OCI-LY1 (cell line): ENCODE measurements at regions not wholly inside any gene's neighbourhood (a gene's known extent, or its start where the extent isn't known, plus 50 kb on each side); places are given as distances from the start of the nearest gene placed in this dataset.

Source experiments
- H2AFZ ChIP-seq: fragments of 200-600 bp; sonication (generic), shearing (Covaris generic); 2 replicates; pipeline ENCODE4 v1.6.0; 2014; ENCODE audit warnings: antibody characterized with exemption, mild to moderate bottlenecking, low read length
- H3F3A ChIP-seq: fragments of 200-600 bp; sonication (generic), shearing (Covaris generic); 2 replicates; pipeline ENCODE4 v1.6.0; 2014; ENCODE audit warnings: mild to moderate bottlenecking, antibody characterized with exemption, low read length, moderate library complexity; ENCODE audit not compliant: insufficient read depth
- H3K27ac ChIP-seq: fragments of 200-600 bp; sonication (generic); 2 replicates; pipeline ENCODE4 v1.5.1; 2014; ENCODE audit warnings: low read length, mixed run types, mild to moderate bottlenecking, low read depth; ENCODE audit not compliant: poor library complexity, severe bottlenecking
- H3K27me3 ChIP-seq: fragments of 200-600 bp; sonication (generic); 2 replicates; pipeline ENCODE4 v1.6.0; 2014; ENCODE audit warnings: antibody characterized with exemption, mild to moderate bottlenecking, low read length, moderate library complexity; ENCODE audit not compliant: insufficient read depth
- H3K36me3 ChIP-seq: fragments of 200-600 bp; sonication (generic); 2 replicates; pipeline ENCODE4 v1.6.1; 2014; ENCODE audit warnings: mild to moderate bottlenecking, antibody characterized with exemption, low read length, moderate library complexity, mixed read lengths; ENCODE audit not compliant: insufficient read depth
- H3K4me1 ChIP-seq: fragments of 200-600 bp; sonication (generic); 2 replicates; pipeline ENCODE4 v1.5.1; 2014; ENCODE audit warnings: mild to moderate bottlenecking, low read length, moderate library complexity; ENCODE audit not compliant: insufficient read depth, severe bottlenecking
- H3K4me2 ChIP-seq: fragments of 200-600 bp; sonication (generic), shearing (Covaris generic); 2 replicates; pipeline ENCODE4 v1.6.1; 2014; ENCODE audit warnings: low read length
- H3K4me3 ChIP-seq: fragments of 200-600 bp; sonication (generic); 2 replicates; pipeline ENCODE4 v1.5.1; 2014; ENCODE audit warnings: low read length, low read depth, mild to moderate bottlenecking, mixed read lengths; ENCODE audit not compliant: poor library complexity, severe bottlenecking
- H3K79me2 ChIP-seq: fragments of 200-600 bp; shearing (Covaris generic); 2 replicates; pipeline ENCODE4 v1.6.1; 2016; ENCODE audit warnings: mixed run types, low read length, mixed read lengths; ENCODE audit not compliant: insufficient read depth
- H3K9ac ChIP-seq: fragments of 200-600 bp; sonication (generic), shearing (Covaris generic); 2 replicates; pipeline ENCODE4 v1.6.1; 2014; ENCODE audit warnings: mild to moderate bottlenecking, low read length, mixed read lengths
- H3K9me2 ChIP-seq: fragments of 200-600 bp; sonication (generic), shearing (Covaris generic); 2 replicates; pipeline ENCODE4 v1.6.1; 2014; ENCODE audit warnings: low read depth, mild to moderate bottlenecking, low read length, mixed read lengths
- H3K9me3 ChIP-seq: fragments of 200-600 bp; shearing (Covaris generic); 2 replicates; pipeline ENCODE4 v1.6.1; 2014; ENCODE audit warnings: low read length, mixed read lengths
- H4K20me1 ChIP-seq: fragments of 200-600 bp; sonication (generic), shearing (Covaris generic); 2 replicates; pipeline ENCODE4 v1.6.0; 2016; ENCODE audit warnings: mild to moderate bottlenecking, low read length; ENCODE audit not compliant: insufficient read depth
- EZH2 ChIP-seq: fragments of 200-600 bp; sonication (generic), shearing (Covaris generic); IDR thresholded peaks from 2 replicates; pipeline ENCODE4 v1.8.0; 2017; ENCODE audit warnings: borderline replicate concordance, mixed run types, mild to moderate bottlenecking, antibody characterized with exemption, low read length, moderate library complexity, mixed read lengths
- TF ChIP-seq, protein P1 (sequence below): fragments of 200-600 bp; sonication (generic), shearing (Covaris generic); IDR thresholded peaks from 2 replicates; pipeline ENCODE4 v1.5.1; 2017; ENCODE audit warnings: mild to moderate bottlenecking, antibody characterized with exemption, low read length, moderate library complexity, mixed read lengths

- Histone ChIP-seq H3K27me3 (no peaks in the 10 kb centered on the region), H4K20me1 (no peaks in the 10 kb centered on the region), H3K36me3 (no peaks in the 10 kb centered on the region), H2AFZ (no peak overlapping the region), H3K27ac (no peak overlapping the region), H3K4me1 (no peaks in the 10 kb centered on the region), H3K4me2 (no peak overlapping the region), H3K79me2 (no peaks in the 10 kb centered on the region), H3K4me3 (no peak overlapping the region), H3K9ac (no peak overlapping the region), H3F3A (no peaks in the 10 kb centered on the region), H3K9me3 (no peaks in the 10 kb centered on the region), H3K9me2 (no peaks in the 10 kb centered on the region)
- TF ChIP-seq, protein P1, sequence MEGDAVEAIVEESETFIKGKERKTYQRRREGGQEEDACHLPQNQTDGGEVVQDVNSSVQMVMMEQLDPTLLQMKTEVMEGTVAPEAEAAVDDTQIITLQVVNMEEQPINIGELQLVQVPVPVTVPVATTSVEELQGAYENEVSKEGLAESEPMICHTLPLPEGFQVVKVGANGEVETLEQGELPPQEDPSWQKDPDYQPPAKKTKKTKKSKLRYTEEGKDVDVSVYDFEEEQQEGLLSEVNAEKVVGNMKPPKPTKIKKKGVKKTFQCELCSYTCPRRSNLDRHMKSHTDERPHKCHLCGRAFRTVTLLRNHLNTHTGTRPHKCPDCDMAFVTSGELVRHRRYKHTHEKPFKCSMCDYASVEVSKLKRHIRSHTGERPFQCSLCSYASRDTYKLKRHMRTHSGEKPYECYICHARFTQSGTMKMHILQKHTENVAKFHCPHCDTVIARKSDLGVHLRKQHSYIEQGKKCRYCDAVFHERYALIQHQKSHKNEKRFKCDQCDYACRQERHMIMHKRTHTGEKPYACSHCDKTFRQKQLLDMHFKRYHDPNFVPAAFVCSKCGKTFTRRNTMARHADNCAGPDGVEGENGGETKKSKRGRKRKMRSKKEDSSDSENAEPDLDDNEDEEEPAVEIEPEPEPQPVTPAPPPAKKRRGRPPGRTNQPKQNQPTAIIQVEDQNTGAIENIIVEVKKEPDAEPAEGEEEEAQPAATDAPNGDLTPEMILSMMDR = no peak
These were observed 180.0 kb downstream of the GLI2 start for GRCh38 chr2:120915670-120916069.

DNA sequence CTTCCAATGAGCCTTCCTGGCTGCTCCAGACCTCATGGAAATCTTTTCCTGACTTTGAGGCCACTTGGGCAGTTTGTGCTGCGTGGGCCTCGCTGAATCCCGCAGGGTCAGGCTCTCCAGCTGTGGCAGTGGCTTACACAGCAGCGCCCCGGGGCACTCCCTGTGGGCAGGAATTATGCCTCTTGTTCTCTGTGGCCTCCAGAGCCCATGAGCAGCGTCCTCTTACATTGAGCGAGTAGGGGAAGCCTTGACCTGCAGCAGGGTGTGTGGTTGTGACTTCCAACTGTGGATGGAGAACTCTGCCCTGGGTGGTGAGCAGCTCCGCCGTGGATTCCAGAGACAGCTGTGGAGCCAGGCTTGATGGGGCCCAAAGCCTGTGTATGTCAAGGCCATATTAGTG, 180.8 kb downstream of the GLI2 start:
- Histone ChIP-seq H2AFZ (no peak overlapping the region), H3K27me3 (no peaks in the 10 kb centered on the region), H3K4me2 (no peak overlapping the region), H3K4me1 (no peaks in the 10 kb centered on the region), H3K27ac (no peak overlapping the region), H3K79me2 (no peaks in the 10 kb centered on the region), H3F3A (no peaks in the 10 kb centered on the region), H3K4me3 (no peak overlapping the region), H3K9ac (no peak overlapping the region), H3K9me3 (no peaks in the 10 kb centered on the region), H4K20me1 (no peaks in the 10 kb centered on the region), H3K9me2 (no peaks in the 10 kb centered on the region), H3K36me3 (no peaks in the 10 kb centered on the region)
- TF ChIP-seq EZH2 = no peak
- TF ChIP-seq, protein P1 = no peak

DNA sequence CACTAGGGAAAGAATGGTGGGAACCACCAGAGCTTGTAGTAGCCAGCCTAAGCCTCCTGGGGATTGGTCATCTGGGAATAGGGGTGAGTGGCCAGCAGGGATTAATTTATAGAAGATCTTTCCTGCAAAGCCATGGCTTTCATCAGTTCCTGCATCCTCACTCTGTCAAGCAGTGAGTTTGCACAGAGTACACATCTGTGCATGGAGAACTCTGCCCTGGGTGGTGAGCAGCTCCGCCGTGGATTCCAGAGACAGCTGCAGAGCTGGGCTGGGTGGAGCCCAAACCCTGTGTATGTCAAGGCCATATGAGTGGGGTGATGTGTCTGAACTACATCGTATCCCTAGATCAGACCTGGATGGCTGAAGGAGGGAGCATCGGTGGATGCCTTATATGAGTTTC, 182.2 kb downstream of the GLI2 start:
- Histone ChIP-seq H3K4me2 (no peak overlapping the region), H3K4me1 (no peaks in the 10 kb centered on the region), H3K36me3 (no peaks in the 10 kb centered on the region), H3K9me3 (no peaks in the 10 kb centered on the region), H3K27ac (no peak overlapping the region), H3K9me2 (no peaks in the 10 kb centered on the region), H4K20me1 (no peaks in the 10 kb centered on the region), H3K79me2 (no peaks in the 10 kb centered on the region), H3K9ac (no peak overlapping the region), H3K4me3 (no peak overlapping the region), H3F3A (no peaks in the 10 kb centered on the region), H3K27me3 (no peaks in the 10 kb centered on the region), H2AFZ (no peak overlapping the region)
- TF ChIP-seq, protein P1 = no peak
- TF ChIP-seq EZH2 = no peak
